IPS DF 6.9 (cell line): ENCODE measurements at regions not wholly inside any gene's neighbourhood (a gene's known extent, or its start where the extent isn't known, plus 50 kb on each side); places are given as distances from the start of the nearest gene placed in this dataset.
"Not testable (repeated sequence)": the region's sequence is repeated elsewhere in the genome, so short reads cannot be mapped to it uniquely, and the experiment has no call there.

Experiments used
- DNase-seq: peaks from one replicate; pipeline ENCODE4 v3.0.0-alpha.2; 2013; ENCODE audit warnings: low read depth, low spot score
- H3K27ac ChIP-seq: one replicate; pipeline ENCODE4 v1.5.1; 2013; ENCODE audit warnings: low read length, control low read depth
- H3K27me3 ChIP-seq: 2 replicates; pipeline ENCODE4 v1.6.1; 2013; ENCODE audit warnings: mild to moderate bottlenecking, low read length; ENCODE audit not compliant: control insufficient read depth, insufficient read depth
- H3K36me3 ChIP-seq: 2 replicates; pipeline ENCODE4 v1.6.1; 2013; ENCODE audit warnings: low read length; ENCODE audit not compliant: control insufficient read depth, insufficient read depth
- H3K4me1 ChIP-seq: 2 replicates; pipeline ENCODE4 v1.6.1; 2013; ENCODE audit warnings: low read length; ENCODE audit not compliant: control insufficient read depth, insufficient read depth
- H3K4me3 ChIP-seq: 2 replicates; pipeline ENCODE4 v1.5.1; 2013; ENCODE audit warnings: mild to moderate bottlenecking, low read length
- H3K9me3 ChIP-seq: 2 replicates; pipeline ENCODE4 v1.6.1; 2013; ENCODE audit warnings: low read length, inconsistent platforms; ENCODE audit not compliant: control insufficient read depth, insufficient read depth
- WGBS: extraction: QIAGEN DNeasy Blood & Tissue Kit; methylation state at CpG from one replicate; pipeline ENCODE4 v1.1.7; 2013; ENCODE audit warnings: mixed read lengths, missing lambda C conversion rate; ENCODE audit not compliant: insufficient read length, insufficient coverage; 5-methylcytosine and 5-hydroxymethylcytosine counted together

DNA sequence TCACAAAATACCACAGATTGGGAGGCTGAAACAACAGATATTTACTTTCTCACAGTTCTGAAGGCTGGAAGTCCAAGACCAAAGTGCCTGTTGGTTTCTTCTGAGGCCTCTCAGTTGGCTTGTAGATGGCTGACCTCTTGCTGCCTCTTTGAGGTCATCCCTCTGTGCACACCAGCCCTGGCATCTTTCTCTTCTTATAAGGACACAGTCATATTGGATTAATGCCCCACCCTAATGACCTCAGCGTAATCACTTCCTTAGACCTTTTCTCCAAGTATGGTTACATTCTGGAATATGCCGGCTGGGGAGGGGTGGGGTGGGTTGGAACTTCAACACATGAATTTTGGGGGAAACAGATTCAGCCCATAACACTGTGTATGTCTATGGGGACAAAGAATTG is 116.2 kb upstream of the LNX1 start:
- Histone ChIP-seq H3K4me3 (no peak overlapping the region), H3K27me3 (no peaks in the 10 kb centered on the region), H3K4me1 (0 out of 2 replicates have a peak, but pooled peaks cover 1% of the 10 kb centered on the region), H3K27ac (no peak overlapping the region), H3K36me3 (no peaks in the 10 kb centered on the region), H3K9me3 (no peaks in the 10 kb centered on the region)
- WGBS, result no CpG with 5 or more reads among the region's 2 CpGs
- DNase-seq, result no peak

DNA sequence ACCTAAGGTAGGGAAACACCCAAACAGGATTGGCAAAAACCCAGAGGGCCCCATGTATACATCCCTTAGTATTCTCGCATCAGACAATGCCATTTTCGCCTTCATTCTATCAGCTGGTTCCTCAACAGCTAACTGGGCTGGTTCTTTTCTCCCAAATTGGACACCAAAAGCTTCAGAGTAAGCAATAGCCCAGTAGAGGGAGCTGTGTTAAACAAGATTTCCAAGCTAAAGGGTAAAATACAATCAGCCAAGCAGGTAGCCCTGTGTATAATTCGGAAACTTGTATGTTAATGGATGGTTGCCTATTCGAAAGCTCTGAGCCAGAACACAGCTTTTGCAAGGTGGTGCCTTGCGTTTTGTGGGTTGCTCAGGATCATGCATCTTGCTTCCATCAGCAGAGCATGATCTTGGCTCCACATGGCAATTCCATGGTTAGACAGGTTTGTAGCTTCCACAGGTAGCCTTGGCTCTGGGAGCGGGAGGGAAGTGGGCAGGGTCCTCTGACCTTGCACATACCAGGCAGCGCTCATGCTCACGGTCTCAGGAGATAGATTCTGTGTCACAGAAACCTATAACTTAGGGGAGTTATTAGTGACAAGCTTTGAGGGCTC is 115.2 kb upstream of the LNX1 start:
- H3K27ac ChIP-seq, result no peak overlapping the region
- H3K9me3 ChIP-seq, result no peaks in the 10 kb centered on the region
- no peak overlapping the region for H3K4me3 ChIP-seq
- DNase-seq, result peak; percentile 27
- H3K27me3 ChIP-seq, result no peaks in the 10 kb centered on the region
- H3K36me3 ChIP-seq, result no peaks in the 10 kb centered on the region
- no peaks in the 10 kb centered on the region for H3K4me1 ChIP-seq
- no CpG with 5 or more reads among the region's 8 CpGs for WGBS

- DNase-seq, result no peak
- Histone ChIP-seq H3K27ac (no peak overlapping the region), H3K36me3 (no peaks in the 10 kb centered on the region), H3K4me1 (no peaks in the 10 kb centered on the region), H3K27me3 (no peaks in the 10 kb centered on the region), H3K9me3 (no peaks in the 10 kb centered on the region), H3K4me3 (no peak overlapping the region)
- no CpG with 5 or more reads among the region's 4 CpGs for WGBS
These were observed 114.7 kb upstream of the LNX1 start for GRCh38 chr4:53705972-53706371.

DNA sequence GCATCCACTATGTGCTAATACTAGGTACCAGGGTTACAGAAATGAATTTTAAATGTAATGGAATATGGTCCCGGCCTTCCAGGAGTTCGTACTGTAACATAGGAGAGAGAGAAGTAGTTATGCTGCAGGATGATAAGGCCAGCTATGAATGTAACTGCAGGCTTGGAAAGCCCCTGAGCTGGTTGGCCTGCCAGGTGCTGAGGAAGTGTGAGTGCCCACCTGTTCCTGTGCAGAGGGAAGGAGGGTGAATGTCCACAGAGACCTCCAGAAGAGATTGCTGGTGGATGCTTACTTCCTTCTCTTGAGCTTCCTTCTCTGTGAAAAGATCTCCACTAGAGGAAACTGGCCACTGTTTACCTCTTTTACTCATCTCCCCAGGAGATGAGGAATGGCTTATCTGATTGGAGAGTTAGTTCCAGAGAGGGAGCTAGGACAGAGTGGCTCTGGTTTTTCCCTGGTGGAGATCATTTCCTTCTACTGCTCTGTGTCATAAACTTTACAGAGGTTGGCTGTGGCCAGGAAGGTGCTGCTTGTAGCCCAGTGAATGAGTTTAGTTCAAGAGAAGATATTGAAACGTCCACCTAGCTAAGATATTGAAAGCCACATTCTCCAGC is 114.0 kb upstream of the LNX1 start:
- WGBS, result no CpG with 5 or more reads among the region's 3 CpGs

GRCh38 chr4:53704329-53704728 is 113.0 kb upstream of the LNX1 start:
- no CpG with 5 or more reads among the region's 2 CpGs for whole genome bisulfite sequencing
- Histone ChIP-seq H3K9me3 (no peaks in the 10 kb centered on the region), H3K36me3 (no peaks in the 10 kb centered on the region), H3K27ac (no peak overlapping the region), H3K4me3 (no peak overlapping the region), H3K27me3 (no peaks in the 10 kb centered on the region), H3K4me1 (no peaks in the 10 kb centered on the region)
- no peak for DNase-seq

More for the DNA sequence above, 114.0 kb upstream of the LNX1 start:
- Histone ChIP-seq H3K27ac (no peak overlapping the region), H3K36me3 (no peaks in the 10 kb centered on the region), H3K4me3 (no peak overlapping the region), H3K9me3 (no peaks in the 10 kb centered on the region), H3K4me1 (no peaks in the 10 kb centered on the region), H3K27me3 (no peaks in the 10 kb centered on the region)
- DNase-seq, result no peak

DNA sequence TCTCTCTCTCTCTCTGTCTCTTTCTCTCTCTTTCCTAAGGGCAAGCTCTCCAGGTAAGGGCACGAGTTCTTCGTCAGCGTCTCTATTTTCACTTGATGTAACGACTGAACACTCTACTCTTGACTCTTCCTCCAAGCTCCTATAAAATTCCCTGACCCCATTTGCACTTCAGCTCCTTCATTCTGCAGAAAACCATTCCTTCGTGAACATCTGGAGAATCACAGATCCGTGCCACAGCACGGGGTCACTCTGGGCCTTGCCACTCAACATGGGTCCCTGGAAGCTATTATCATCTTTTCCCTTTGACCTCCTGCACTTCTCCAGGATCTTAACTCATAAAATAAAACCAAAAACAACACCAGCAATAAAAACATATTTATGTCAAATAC is 112.0 kb upstream of the LNX1 start:
- Histone ChIP-seq H3K4me1 (no peaks in the 10 kb centered on the region), H3K4me3 (no peak overlapping the region), H3K36me3 (no peaks in the 10 kb centered on the region), H3K9me3 (no peaks in the 10 kb centered on the region), H3K27me3 (no peaks in the 10 kb centered on the region), H3K27ac (no peak overlapping the region)
- WGBS, result no CpG with 5 or more reads among the region's 7 CpGs
- no peak for DNase-seq

DNA sequence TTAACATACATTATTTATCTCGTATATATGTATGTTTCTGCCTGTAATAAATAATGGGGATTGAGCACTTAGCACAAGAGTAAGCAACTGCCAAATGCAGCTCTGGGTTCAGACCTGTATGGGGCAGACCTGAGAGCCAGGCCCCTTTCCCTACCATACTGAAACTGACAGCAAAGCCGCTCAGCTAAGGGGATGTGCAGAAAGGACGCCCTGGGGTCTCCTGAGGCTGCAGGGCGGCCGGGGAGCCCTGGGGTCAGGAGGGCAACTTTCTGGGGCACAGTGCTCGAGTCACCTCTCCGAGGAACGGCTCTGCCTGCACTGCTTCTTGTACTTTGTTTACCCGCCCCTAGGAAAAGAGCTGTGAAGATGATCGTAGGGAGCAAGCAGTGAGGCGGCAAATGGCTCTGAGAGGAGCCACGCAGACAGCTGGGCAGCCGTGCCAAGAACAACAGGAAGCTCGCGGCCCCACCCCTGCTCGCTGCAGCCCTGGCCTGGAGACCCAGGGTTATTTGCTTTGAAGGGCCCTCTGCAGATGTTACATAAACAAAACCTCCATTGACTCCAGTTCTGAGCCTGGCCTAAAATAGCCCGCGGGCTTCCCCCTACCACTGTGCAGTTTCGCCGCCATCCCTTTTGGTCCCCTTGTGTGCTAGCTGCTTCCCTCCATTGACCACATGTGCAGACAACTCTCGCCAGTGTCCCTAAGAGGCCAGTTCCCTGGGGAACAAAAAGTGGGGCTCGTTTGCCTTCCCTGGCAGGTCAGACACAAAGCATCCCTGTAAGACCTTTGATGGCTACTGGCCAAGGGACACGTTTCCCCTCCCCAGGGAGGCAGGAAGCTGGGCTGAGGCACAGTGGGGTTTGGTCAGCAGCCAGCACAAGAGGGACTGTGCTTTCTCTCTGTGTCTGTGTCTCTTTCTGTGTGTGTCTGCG is 111.3 kb upstream of the LNX1 start:
- DNase-seq, result no peak
- no peak overlapping the region for H3K4me3 ChIP-seq
- H3K9me3 ChIP-seq, result no peaks in the 10 kb centered on the region
- H3K27me3 ChIP-seq, result no peaks in the 10 kb centered on the region
- no peaks in the 10 kb centered on the region for H3K36me3 ChIP-seq
- H3K4me1 ChIP-seq, result no peaks in the 10 kb centered on the region
- WGBS, result no CpG with 5 or more reads among the region's 24 CpGs
- H3K27ac ChIP-seq, result no peak overlapping the region

DNA sequence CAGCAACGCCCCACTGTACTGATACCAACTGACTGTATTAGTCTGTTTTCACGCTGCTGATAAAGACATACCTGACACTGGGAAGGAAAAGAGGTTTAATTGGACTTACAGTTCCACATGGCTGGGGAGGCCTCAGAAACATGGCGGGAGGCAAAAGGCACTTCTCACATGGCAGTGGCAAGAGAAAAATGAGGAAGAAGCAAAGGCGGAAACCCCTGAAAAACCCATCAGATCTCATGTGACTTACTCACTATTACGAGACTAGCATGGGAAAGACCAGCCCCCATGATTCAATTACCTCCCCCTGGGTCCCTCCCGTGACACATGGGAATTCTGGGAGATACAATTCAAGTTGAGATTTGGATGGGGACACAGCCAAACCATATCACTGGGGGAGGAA is 110.0 kb upstream of the LNX1 start:
- H3K27ac ChIP-seq, H3K4me3 ChIP-seq: not testable (repeated sequence)

GRCh38 chr4:53699310-53699709 is 108.0 kb upstream of the LNX1 start:
- DNase-seq, H3K4me1 ChIP-seq, H3K27ac ChIP-seq, H3K4me3 ChIP-seq, H3K36me3 ChIP-seq, H3K27me3 ChIP-seq, H3K9me3 ChIP-seq: not testable (repeated sequence)
- WGBS, result no CpG with 5 or more reads among the region's 2 CpGs

More for the DNA sequence above, 110.0 kb upstream of the LNX1 start:
- not testable (repeated sequence) for H3K36me3 ChIP-seq, DNase-seq, H3K4me1 ChIP-seq, H3K27me3 ChIP-seq, H3K9me3 ChIP-seq
- no CpG with 5 or more reads among the region's 6 CpGs for WGBS

DNA sequence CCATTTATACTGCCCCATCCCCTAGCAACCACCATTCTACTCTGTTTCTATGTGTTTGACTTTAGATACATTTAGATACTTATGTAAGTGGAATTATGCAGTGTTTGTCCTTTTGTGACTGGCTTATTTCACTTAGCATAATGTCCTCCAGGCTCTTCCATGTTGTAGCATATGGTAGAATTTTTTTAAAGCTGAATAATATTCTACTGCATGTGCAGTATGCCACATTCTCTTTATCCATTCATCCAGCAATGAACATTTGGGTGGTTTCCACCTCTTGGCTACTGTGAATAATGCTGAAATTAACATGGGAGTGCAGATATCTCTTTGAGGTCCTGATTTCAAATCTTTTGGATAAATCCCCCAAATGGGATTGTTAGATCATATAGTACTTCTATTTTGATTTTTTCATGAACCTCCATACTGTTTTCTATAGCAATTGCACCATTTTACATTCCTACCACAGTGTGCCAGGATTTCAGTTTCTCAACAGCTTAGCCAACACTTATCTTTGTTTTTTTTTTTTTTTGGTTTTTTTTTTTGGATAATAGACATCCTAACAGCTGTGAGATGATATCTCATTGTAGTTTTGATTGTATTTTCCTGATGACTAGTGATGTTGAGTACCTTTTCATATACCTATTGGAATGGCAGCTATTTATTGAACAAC is 105.9 kb upstream of the LNX1 start:
- Histone ChIP-seq H3K4me1 (no peaks in the 10 kb centered on the region), H3K27me3 (no peaks in the 10 kb centered on the region), H3K27ac (no peak overlapping the region), H3K9me3 (no peaks in the 10 kb centered on the region), H3K4me3 (no peak overlapping the region), H3K36me3 (no peaks in the 10 kb centered on the region)
- DNase-seq, result no peak
